ENCODE measurements at regions not wholly inside any gene's neighbourhood (a gene's known extent, or its start where the extent isn't known, plus 50 kb on each side); places are given as distances from the start of the nearest gene placed in this dataset.

DNA sequence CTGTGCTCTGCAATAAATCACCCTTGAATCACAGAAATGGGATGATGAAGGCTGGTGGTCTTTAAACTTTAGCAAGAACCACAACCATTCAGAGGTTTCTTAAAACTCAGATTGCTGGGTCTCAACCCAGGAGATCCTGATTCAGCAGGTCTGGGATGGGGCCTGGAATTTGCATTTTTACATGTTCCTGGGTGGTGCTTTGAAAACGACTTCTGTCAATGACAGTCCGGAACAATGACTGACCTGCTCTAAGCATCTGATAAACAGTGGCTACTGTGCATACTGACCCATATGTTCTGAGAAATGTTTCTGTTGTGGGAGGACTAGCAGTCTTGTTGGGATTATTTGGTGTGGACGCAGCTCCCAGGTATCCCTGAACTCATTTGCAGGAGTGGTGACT, 92.7 kb downstream of the GADD45G start:
- DNase-seq = no peak

DNA sequence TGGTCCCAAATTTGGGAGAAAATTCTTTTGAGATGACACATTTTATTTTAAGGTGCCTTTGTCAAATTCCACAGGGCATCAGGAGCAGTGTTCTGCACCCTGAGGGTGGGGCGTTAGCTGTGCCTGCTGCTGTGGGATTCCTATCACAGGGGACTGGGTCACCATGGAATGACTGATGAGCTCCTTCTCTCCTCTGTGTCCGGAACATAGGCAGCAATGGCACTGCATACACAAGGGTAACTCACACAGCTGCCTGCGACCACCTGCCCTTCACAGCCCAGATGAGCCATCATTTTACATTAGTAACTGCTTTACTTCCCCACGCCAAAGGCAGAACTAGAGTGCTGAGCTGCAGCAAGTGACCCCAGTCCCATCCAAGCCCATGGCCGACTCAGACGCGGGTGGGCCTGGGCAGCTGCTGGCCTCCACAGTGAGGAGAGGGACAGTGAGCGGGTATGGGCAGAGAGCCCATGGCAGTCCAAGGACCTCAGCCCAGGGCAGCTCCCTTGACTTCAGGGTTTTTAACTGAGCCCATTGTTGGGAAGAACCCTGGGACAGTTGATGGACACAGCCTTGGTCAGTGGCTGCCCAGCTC, 93.7 kb downstream of the GADD45G start:
- DNase-seq = no peak

DNA sequence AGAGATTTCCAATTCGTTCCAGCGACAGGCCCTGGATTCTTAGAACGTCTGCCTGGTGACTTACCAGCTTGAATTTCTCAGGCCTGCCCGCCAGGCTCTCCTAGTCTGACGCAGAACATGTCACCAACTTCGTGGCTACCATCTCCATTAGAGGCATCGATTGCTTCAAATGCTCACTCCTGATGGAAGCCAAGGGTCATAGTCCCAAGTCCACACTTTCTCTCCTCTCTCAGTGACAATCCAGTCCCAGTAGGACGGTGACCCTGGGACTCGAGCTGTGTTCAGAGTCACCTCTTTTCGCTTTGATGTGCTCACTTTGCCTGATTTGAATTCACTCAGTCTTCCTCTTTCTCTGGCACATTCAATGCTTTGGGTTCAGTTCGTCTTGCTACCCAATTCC, 94.8 kb downstream of the GADD45G start:
- DNase-seq = no peak

DNA sequence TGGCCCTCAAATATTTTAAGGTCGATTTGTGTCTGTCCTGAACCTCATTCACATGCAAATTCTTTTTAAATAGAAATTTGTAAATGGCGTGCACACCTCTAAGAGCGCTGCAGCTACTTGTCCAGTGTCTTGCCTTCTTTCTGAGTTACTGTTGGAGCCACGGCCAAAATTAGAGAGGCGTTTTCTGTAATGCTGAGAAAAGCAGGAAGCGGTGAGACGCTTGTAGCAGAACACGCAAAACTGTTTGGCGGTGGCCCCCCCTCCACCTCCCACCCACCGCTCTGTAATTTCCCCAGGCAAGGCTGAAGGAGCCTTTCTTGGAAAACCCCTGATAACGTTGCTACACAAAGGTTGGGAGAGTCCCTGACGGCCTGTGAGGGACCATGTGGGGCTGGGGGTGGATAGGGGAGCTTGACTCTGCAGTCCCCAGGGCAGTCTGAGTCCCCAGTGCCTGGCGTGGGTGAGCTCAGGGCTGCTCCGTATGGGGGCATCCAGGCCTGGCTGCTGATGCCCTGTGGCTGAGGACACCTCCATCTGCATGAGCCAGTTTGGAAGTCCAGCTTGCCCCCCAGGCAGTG, 96.5 kb downstream of the GADD45G start:
- peak; percentile 76 for DNase-seq

DNA sequence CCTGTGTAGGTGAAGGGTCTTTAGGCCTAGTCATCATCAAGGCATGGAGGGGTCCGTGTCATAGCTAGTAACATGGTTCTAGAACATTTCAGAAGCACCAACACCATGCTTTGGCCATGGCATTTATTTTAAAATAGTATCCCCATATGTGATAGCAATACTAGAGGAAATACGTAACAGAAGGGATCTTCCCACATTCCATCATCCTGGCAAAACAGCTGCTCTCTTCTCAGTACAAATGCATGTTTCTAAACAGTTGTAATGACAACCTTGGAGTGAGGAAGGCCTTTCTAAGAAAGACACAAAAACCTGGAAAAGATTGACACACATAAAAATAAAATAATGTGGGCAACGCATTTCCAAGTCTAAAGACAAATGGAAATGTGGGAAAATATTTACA, 97.6 kb downstream of the GADD45G start:
- no peak for DNase-seq

DNA sequence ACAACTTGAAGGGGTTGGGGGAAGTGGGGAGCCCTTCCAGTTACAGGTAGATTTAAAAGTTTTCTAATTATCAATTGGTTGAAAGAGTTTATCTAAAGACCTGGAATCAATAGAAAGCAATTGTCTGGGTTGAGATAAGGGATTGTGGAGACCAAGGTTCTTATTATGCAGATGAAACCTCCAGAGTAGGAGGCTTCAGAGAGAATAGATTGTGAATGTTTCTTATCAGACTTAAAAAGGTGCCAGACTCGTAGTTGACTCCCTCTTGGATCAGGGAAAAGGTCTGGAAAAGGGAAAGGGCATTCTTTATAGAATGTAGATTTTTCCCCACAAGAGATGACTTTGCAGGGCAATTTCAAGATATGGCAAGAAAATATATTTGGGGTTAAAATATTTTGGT, 100.8 kb downstream of the GADD45G start:
- no peak for DNase-seq

DNA sequence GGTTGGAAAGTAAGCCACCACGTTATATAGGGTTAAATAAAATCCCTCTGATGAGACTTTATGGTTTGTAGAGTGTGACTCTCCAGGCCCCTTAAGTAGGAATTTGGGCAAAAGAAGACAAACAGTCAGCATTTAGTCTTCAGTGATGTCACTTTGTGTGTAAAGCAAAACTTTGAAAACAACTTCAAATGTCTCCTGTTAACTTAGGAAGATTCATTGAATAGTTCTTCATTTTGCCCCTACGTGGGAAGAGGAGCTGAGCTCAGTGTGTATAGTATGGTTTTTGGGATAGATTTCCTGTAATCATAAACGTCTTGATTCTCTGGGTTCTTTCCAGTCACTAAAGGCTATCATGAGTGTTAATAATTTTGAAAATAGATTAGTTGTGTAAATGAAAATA, 101.3 kb downstream of the GADD45G start:
- DNase-seq = no peak

DNA sequence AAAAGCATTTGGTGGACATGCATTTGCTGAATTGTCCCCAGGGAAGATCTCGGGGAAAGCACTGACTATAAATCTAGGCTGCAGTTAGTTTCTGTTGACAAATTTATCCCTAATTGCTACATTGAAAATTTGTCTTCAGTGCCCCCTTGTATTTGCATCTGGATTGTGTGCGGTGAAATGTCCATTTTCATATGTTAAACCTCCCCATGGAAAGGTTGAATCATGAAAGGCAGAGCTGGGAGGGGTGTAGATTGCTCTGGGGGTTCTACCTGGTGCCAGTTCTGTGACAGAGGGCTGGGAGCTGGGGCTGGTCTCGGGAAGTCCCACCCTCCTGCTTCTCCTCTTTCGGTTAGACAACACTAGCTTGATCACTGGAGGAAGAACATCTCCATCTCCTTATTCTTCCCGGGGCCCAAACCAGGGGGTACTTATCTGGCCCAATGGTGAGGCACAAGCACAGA, 101.9 kb downstream of the GADD45G start:
- DNase-seq = no peak

DNA sequence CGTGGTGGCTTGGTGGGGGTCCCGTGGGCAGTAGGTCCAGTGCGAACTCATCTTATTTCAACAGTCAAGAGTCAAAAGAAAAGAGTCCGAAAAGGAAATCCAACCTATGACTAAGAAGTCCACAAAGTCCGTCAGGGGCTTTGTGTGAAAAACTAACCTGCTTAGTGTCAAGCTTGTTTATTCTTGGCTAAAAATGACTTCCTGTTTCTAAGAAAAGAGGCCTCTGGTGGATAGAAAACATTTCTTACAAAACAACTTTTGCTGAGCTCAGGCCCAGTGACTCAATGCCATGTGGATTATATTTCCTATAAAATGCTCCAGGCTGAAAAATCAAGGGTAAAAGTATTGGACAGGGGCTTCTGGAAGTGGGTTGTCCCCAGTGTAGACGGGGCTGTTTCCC, 105.9 kb downstream of the GADD45G start:
- DNase-seq = no peak

DNA sequence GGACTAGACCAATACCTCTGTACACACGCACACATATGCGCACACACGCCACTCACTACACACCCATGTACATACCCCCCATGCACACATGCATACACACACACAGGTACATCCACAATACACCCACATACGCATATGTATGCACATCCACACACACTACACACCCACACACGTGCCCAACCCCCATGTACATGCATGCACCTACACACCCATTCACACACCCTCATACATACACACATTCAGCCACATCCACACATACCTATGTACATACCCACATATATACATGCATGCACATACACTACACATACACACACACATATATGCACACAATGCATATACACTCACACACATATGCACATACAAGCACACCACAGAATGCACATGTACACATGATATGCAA, 107.1 kb downstream of the GADD45G start:
- no peak for DNase-seq

DNA sequence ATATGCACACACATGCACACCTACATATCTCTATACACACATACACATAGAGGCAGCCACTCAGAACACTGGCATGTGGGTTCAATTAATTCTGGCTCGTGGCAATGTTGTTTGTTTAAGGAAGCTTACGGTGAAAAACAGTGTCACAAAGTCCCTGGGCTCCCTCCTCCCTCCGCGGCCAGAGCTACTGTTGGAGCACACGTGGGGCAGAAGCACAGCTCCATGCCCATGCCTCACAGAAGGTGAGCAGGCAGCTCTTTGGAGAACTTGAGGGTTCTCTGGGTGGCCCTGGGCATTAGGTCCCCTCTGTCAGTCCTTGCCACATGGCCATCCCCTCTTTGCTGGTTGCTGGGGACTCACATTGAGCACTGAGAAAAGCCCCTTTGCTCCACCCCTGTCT, 107.5 kb downstream of the GADD45G start:
- DNase-seq = no peak

DNA sequence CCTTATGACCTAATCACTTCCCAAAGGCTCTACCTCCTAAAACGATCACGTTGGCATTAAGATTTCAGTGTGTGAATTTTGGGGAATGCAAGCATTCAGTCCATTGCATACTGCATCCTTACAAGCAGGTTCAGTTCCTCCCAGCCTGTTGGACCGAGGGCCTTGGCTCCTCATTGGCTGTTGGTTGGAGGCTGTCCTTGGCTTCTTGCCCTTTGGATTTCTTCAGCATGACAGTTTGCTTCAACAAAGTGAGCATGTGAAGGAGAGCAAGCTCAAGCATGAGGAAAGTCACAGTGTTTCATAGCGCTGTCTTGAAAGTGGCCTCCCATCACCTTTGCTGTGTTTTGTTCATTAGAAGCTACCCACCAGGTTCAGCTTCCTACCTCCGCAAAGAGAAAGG, 109.5 kb downstream of the GADD45G start:
- DNase-seq = no peak

DNA sequence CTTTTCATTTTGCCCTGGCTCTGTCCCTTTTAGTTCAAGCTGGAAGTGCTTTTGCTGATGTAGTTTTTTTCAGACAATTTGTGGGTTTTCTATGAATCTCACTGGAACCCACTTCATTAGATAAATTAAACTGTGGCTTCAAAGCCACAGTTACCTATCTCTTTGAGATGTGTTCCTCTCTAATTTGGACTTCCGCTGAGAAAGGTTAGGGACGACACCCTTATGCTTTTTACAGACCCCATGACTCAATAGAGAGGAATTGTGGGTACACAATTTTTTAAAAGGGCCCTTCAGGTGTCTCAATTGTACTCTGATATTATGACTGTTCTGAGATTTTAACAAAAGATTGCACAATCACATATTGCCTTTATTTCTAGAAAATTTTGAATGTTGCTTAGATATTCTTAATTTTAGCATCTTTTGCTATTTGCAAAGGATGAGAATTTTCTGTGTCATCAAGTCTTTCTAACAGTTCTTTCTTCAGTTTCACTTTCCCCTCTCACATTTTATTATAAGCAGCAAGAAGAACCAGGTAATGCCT, 110.6 kb downstream of the GADD45G start:
- no peak for DNase-seq

DNA sequence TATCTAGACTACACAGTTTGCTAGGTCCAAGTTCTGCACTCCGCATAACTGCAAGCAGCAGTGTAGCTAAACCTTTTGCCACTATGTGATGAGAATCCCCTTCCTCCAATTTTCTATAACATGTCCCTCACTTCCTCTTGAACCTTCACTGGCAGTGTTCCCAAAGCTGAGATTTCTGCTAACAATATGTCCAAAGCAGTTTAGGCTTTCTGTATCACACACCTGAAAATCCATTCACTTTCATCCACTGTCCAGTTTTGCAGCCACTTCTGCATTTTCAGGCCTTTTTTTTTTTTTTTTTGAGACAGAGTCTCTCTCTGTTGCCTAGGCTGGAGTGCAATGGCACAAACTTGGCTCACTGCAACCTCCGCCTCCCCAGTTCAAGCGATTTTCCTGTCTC, 111.1 kb downstream of the GADD45G start:
- no peak for DNase-seq

DNA sequence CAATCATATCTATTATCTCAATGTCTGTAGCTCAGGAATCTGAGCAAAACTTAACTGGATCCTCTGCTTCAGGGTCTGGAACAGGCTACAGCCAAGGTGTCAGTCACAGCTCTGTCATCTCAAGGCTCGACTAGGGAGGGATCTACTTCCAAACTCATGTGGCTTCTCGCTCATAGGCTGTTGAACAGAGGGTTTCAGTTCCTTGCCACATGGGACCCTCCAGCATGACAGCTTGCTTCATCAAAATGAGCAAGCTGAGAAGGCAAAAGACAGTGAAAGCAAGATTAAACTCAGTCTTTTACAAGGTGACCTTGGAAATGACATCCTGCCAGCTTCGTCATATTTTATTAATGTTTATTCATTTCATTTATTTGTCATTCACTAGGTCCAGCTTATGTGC, 111.7 kb downstream of the GADD45G start:
- no peak for DNase-seq

DNA sequence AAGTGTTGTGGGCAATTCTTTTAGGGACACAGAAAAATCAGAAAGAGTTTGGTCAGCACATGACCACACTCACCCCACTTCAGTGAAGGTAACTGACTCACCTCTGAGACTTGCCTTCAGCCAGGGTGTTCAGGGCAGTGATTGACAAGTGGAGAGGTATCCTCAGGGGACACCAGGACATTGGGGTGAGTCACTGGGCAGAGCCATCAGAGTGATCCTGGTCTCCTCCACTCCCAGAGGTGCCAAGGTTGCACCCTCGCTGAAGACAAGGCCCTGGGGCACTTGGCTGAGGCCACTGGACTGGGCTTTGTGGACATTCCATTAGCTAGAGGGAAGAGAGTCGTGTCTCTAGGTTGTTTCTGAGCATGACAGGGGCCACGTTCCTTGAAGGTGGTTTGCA, 113.4 kb downstream of the GADD45G start:
- no peak for DNase-seq

DNA sequence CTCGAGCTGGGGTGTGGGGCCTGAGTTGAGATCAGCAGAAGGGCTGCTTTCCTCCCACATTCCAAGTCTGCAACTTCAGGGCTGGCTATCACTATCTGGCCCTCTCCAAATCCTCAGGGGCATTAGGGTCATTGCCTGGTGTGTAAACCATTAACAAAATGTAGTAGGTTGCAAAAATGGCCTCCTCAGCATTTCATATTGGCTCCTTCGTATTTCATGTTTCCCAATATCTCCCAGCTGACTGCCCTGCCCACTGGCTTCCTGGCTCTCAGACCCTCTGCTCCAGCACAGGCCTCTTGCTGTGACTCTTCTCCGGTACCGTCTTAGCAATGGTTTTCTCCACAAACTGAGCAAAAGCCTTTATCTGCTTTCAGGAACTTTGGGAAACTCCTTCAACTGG, 113.8 kb downstream of the GADD45G start:
- no peak for DNase-seq

DNA sequence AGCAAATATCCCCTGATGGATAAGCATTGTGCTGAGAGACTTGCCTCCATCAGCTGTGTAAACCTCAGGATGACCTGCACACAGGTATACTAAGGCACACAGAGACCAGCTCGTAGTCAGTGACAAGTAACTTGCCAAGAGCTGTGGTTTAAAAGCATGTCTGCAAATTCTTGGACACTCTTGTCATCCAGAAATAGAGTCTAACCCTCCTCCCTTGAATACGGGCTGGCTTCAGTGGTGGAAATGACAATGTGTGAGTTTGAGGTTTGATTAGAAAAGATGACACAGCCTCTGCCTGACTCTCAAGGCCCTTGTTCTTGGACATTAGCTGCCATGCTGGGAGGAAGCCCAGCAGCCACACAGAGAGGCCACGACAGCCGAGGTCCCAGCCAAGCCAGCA, 114.4 kb downstream of the GADD45G start:
- no peak for DNase-seq

DNA sequence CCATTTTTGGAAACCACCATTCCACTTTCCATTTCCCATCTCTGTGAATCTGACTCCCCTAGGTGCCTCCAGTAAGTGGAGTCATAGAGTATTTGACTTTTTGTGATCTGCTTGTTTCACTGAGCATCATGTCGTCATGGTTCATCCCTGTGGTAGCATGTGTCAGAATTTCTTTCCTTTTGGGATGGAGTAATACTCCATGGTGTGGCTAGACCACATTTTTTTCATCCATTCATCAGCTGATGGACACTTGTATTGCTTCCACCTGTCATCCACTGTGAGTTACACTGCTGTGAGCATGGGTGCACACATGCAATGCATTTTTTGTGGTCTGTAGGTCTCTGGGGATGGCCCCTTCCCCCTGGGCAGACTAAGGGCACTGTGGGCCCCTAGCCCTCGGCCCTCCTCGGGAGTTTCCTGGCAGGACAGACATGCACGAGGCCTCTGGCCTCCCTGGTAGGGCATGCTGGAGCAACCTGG, 115.9 kb downstream of the GADD45G start:
- no peak for DNase-seq

DNA sequence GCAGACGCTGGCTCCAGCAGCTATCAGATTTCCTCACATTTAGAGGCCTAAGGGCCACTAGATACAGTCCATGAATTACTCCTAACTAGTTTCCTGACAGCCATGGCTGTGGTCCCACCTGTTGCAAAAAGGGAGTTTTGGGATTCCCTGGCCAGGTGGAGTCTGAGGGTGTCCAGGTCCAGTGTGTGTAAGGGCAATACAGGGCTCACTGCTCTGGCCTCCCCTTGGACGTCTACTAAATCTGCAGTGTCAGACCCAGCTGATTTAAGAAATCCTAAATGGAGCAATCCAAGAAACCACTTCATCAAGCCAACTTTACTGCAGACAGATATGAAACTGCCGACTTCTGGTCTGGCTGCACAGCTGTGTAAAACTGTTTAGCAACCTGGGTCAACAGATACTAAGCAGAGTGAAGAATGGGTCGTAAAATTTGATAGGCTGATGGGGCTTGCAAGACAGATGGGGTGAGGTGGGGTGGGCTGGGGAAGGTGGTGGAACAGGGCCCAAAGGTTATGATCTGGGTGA, 116.4 kb downstream of the GADD45G start:
- DNase-seq = no peak

DNA sequence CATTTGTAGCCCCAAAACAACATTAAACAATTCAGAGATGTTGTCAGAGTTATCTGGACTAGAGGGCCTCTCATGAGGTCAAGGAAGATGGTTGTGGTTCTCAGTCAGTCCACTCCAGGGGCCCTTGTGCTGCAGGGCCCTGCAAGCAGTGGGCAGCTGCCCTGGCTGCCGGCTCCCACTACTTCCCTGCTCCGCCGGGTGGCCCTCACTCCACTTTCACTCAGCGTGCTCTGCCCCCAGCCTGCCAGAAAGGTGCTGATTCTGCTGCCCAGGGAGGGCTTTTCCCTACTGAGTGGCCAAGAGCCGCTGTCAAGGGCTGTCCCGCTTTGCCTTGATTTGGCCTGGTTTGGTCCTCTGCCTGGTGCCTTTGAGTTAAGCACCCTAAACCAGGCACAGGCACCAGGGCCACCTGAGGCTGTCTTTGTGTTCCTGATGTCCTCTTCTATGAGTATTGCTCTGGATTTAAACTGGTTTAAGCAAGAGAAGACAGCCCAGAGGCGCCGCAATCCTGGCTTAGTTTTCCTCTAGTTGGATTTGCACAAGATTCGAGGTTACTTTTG, 117.2 kb downstream of the GADD45G start:
- DNase-seq = no peak

DNA sequence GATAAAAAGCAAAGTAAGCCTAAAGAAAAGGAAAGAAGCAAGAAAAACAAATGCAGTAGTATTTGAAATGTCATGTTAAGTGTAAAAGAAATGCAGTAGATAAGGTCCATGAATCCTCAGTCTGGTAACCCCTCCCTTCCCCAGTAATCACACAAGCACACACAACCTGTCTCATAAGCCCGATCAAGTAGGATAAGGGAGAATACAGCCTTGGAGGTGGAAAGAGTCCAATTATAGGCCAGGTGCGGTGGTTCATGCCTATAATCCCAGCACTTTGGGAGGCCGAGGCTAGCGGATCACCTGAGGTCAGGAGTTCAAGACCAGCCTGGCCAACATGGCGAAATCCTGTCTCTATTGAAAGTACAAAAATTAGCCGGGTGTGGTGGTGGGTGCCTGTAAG, 117.9 kb downstream of the GADD45G start:
- no peak for DNase-seq

DNA sequence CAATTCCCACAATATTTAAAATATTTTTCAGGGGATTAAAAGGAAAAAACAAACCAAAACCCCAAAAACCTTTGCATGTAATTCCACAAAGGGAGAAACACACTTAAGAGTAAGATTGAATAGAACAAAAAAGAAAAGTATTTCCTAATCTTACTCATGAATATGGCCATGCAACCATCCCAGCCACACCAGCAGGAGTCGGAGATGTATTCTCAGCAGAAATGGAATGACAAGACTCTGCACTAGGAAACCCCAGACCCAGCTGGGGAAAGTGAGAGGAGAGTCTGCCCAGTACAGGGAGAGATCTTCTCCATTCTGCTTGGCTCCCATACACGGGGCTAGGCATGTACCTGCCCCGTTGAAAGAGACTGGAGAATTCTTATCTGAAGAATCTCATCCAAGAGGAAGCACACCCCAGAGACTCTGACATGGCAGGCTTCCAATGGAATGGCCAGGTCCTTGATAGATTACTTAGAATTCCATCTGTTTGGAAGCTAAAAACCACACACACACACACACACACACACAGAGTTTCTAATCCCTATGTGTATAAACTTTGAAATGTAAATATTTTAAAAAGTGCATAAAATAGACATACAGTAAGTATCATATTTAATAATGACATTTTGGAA, 118.8 kb downstream of the GADD45G start:
- DNase-seq = no peak

DNA sequence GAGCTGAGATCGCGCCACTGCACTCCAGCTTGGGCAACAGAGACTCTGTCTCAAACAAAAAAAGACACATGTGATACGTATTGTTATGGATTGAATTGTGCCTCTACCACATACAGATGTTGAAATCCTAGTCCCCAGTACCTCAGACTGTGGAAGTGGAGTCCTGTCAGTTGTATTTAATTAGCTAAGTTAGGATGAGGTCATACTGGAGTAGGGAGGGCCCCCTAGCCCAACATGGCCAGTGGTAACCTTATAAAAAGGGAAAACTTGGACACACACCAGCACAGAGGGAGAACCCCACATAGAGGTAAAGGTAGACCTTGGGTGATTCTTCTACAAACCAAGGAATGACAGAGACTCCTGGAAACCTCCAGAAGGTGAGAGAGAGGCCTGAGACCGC, 119.8 kb downstream of the GADD45G start:
- DNase-seq = no peak

All from CD4-positive, alpha-beta T cell treated with Interleukin-15 for 1 hour (primary cell).